Kidney glomerular epithelial cell (primary cell): ENCODE measurements at regions not wholly inside any gene's neighbourhood (a gene's known extent, or its start where the extent isn't known, plus 50 kb on each side); places are given as distances from the start of the nearest gene placed in this dataset.

Experiments used
- DNase-seq: peaks from one replicate; lab custom pipeline; 2025; lab: John Stamatoyannopoulos, UW

- no peak for DNase-seq
These were observed 135.5 kb upstream of the GLI3 start for GRCh38 chr7:42372479-42372878.

GRCh38 chr7:42359946-42360345, 122.9 kb upstream of the GLI3 start:
- no peak for DNase-seq

- no peak for DNase-seq
These were observed 114.4 kb upstream of the GLI3 start for GRCh38 chr7:42351316-42351935.

DNA sequence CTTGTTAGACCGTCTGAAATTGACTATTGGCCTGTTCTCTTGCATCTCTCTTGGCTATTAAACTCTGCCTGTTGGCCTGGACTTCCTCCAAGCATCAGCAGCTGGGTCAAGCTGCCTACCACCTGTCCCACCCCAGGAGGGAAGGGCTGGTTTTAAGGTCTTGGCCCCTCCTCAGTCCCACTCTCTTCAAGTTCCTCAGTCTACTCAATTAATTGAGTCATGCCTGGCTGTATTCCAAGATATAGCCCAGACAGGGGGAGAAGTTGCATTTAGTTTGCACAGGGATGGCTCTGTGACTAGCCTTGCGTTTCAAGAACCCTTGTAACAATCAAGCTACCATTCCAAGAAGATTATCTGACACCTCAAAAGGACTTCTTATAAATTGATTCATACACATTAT, 113.8 kb upstream of the GLI3 start:
- no peak for DNase-seq

DNA sequence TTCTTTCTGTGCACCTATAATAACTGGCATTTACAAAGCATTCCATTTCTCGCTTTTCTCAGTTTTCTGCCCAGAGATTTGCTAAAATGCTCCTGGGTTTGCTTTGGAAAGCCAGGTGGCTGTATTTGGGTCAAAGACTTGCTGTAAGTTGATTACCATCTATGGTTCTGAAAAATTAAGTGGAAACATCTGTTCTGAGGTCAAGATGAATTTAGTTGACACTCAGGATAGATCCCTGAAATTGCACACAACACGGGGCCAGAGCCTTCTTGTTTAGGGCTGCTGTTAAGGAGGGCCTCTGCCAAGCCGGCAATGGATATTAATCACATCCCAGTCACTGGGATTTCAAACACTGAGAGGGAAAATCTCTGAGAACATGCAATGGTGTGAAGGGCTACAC, 111.6 kb upstream of the GLI3 start:
- DNase-seq, result no peak

- no peak for DNase-seq
These were observed 111.1 kb upstream of the GLI3 start for GRCh38 chr7:42348071-42348470.

- DNase-seq, result no peak
These were observed 110.6 kb upstream of the GLI3 start for GRCh38 chr7:42347616-42348015.

DNA sequence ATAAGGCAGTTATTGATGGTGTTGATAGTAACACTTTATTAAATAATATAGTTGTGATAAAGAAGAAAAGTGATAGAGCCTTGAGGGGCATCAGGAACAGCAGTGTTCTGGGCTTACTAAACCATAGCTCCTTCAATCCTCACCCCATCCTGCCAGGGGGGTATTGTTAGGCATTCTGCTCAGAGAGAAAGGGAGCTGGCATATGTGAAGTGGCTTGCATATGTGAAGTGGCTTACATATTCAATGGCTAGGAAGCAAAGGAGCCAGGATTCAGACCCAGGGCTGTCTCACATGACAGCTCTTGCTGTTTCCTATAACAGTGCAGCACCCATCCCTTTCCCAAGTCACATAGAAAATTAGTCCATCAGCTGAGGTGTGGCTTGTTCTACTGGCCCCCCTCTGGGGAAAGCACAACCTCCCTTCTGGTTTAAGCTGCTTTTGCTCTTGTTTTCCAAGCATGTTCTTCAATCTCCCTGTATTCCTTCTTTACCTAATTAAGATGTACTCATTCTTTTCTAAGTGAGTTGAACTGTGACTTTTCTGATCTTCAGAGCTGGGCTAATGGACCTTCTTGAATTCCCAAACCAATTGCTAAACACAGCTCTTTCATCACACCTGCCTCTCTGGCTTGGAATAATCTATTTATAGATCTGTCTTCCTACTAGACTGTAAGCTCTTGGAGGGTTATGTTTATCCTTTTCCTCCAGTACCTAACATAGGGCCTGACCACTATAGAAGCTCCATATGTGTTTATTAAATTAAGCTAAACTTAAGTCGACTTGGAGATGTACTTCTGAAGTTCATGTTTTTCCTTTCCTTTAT, 108.7 kb upstream of the GLI3 start:
- DNase-seq, result no peak

DNA sequence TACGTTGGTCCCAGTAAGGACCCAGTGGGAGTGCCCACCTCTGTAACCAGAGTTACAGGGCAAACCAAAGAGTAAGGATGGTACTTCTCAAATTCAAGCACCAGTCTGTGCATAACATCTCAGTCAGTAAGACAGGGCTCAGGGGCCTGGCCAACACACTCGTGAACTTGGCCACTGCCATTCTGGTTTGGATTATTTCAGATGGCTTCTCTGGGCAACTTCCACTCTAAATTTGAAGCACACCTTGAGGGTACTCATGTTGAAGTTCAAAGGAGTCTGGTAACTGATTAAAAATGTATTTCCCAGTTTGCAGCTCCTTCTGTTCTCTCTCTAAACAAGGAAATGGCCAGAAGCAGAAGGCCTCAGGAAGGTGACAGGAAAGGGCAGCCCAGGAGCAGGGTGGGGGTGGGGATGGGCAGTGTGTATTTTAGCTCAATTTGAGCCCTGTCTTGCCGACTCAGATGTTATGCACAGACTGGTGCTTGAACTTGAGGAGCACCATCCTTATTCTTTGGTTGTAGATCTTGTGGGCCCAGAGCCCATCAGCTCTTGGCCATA, 107.3 kb upstream of the GLI3 start:
- DNase-seq, result no peak

DNA sequence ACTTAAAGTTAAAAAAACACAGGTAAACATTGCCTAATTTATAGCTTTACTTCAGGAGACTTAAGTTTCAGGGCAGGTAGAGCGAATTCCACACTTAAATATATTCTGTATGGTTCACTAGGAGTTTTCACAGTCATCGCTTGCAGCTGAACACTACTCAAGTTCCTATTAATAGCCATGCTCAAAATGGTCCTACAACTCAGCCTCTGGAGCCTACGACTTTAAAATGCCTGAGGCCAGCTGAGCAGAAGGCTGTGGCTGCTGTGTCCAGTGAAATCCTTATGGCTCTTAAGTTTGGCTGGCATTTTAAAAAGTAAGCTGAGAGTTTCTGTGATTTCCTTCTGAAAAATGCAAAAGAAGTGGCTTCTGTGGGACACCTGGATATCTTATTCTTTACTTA, 105.4 kb upstream of the GLI3 start:
- DNase-seq, result no peak

- no peak for DNase-seq
These were observed 103.4 kb upstream of the GLI3 start for GRCh38 chr7:42340436-42340835.

DNA sequence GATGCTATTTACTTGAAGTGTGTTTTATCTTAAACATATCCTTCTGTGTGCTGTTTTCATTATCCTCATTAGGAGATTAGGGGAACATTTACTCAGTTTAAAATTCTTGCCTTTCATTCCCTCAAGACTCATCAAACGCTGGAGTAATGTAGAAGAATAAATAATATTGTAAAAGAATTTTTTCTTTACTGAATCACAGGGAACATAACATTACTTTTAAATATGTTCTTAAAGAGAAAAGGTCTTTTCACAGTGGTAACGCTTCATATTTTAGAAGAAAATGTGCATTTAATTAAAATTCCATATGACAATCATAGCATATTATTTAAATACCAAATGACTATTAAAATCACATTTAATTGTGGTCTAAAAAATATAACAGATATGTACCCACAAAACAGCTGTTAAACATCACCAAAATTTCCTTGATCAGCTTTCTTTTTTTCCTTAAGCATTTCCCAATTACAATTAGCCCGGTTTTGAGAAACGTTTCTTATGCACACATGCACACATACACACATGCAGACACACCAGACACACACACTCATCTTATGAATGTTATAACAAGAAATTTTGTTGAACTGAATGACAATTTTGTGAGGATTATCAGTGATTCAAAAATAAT, 102.0 kb upstream of the GLI3 start:
- no peak for DNase-seq

DNA sequence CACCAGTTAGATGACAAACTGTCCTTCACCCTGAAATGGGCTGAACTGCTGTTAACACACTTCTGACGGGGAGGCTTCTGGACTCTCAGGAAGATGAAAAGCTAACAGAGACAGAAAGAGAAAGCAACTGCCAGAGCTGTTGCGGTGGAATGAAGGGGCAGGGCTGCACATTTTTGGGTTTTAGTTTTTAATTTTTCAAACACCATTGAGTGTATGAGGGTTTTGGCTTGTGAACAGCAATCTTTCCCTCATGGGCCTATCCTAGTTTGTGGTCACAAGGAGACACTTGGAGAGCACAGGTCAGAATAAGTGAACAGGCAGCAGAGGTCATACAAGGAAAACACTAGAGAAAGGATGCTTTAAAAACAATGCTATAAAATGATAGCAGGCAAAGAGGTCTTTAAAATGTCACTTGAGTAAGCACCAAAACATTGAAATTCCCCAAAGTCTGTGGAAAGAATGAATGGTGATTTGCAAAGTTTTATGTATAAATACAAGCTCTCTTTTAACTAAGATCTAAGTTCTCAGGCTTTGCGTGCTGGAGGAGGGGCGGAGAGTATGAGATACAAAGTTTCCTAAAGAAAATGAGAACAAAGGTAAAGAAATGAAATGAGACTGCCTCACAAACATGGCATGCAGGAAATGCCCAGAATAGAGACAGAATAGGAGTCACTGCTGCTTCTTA, 101.4 kb upstream of the GLI3 start:
- DNase-seq, result no peak

GRCh38 chr7:42337225-42337905, 100.4 kb upstream of the GLI3 start:
- no peak for DNase-seq

DNA sequence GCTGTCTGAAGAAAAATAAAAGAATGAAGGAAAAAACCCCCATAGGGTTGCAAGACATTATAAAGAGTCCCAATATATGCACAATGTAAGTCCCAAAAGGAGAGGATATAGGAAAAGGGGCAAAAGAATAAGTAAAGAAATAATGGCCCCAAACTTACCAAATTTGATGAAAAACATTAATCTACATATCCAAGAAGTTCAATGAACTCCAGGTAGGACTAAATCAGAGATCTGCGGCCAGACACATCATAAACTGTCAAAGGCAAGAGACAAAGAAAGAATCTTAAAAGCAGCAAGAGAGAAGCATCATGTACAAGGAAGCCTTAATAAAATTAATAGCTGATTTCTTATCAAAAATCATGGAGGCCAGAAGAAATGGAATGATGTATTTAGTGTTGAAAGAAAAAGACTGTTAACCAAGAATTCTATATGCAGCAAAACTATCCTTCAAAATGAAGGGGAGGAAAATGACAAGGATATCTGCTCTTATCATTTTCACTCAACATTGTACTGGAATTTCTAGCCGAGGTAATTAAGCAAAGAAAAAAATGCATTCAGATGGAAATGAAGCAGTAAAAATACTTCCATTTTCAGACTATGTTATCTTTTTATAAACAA, 95.7 kb upstream of the GLI3 start:
- no peak for DNase-seq

DNA sequence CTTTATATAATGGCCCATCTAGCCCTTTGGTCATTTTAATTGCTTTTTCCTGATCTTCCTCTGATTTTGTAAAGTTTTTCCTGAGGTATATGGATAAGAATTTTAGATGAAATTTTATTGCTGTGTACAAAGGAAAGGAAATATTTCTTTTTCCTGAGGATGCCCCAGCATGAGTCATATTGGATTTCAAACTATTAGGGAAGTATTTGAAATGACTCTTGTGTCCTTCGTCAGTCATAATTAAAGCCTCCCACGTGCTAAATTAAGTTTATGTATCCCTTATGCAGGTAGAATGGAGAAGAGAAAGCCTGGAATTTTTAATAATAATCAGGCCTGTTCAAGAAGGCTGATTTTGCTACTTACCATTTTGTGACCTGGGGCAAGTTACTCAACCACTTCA, 82.6 kb upstream of the GLI3 start:
- DNase-seq, result no peak

DNA sequence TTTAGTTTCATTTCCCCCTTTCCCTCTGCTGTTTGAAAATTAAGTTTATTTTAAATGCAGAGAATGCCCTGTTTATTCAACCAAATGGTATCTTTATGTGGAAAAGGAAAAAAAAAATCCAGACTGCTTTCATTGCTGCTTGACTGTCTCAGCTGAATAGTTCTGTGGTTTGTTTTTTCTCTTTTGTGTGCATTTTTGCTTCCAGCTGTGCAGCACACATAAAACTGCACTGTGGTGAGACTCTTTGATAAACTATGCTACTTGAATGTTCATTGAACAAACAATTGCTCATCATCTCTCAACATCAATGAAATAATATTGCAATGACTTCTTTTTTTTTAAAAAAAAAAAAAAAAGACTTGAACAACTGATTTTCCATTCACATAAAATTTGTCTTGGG, 78.6 kb upstream of the GLI3 start:
- DNase-seq, result peak; percentile 33

DNA sequence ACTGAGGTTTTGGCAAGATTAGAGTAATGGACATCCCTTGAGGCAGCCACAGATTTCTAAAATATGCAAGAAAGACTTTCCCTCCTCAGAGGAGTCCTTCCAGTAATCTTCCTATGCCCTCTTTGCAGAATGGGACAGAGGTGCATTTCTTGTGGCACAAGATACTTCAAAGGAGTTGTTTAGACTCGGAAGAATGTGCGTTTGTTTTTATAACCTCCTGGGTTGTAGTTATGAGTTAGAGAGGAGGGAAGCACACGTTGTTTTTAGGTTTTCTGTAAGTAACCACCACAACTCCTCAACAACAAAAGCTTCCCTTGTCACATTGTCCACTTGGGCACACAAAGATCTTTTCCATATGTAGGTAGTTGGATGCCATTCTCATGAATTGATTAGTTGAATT, 78.1 kb upstream of the GLI3 start:
- peak; percentile 37 for DNase-seq

- peak; percentile 28 for DNase-seq
These were observed 77.7 kb upstream of the GLI3 start for GRCh38 chr7:42314696-42315095.

GRCh38 chr7:42311195-42311594, 74.2 kb upstream of the GLI3 start:
- no peak for DNase-seq

DNA sequence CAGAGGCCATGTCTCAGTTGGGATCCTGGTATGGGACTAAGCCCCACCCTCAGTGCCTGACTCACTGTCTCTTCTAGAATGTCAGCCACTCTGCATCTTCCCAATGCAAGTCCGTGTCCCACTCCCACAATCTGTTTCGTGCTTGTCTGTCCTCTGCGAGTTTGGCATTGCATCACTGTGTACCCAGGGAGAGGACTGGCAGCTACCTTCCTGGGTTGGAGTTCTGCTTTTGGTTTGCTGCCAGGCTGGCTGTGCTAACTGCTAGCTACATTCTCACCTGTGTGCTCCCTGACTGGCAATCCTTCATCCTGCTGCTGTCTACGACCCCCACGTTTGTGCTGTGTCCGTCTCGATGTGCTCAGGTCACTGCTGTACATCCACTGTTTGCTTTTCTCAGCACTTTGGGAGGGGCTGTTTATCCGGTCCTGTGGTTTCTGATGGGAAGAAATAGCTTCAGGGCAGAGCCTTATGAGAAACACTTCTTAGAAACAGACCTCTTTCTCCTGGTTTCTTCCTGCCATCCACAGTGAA, 56.0 kb upstream of the GLI3 start:
- DNase-seq, result no peak
